Hepatocyte (in vitro differentiated cells): ENCODE measurements at regions not wholly inside any gene's neighbourhood (a gene's known extent, or its start where the extent isn't known, plus 50 kb on each side); places are given as distances from the start of the nearest gene placed in this dataset.

Experiments used
- DNase-seq: peaks from one replicate; pipeline ENCODE4 v3.0.0-alpha.2; 2016; ENCODE audit warnings: low spot score
- H2AFZ ChIP-seq: fragments of 200-600 bp; sonication (generic); 2 replicates; pipeline ENCODE4 v1.6.0; 2016; ENCODE audit warnings: antibody characterized with exemption, mild to moderate bottlenecking
- H3K27ac ChIP-seq: fragments of 200-600 bp; sonication (generic); 2 replicates; pipeline ENCODE4 v1.5.1; 2016; ENCODE audit warnings: mild to moderate bottlenecking
- H3K27me3 ChIP-seq: fragments of 200-600 bp; sonication (generic); 2 replicates; pipeline ENCODE4 v1.6.1; 2016
- H3K36me3 ChIP-seq: fragments of 200-600 bp; sonication (generic); replicated peaks from 2 replicates; pipeline ENCODE4 v1.5.1; 2016; ENCODE audit warnings: low read depth; ENCODE audit not compliant: insufficient read depth
- H3K4me1 ChIP-seq: fragments of 200-600 bp; sonication (generic); 2 replicates; pipeline ENCODE4 v1.5.1; 2016; ENCODE audit warnings: mild to moderate bottlenecking, moderate library complexity; ENCODE audit not compliant: insufficient read depth
- H3K4me2 ChIP-seq: fragments of 200-600 bp; sonication (generic); 2 replicates; pipeline ENCODE4 v1.6.0; 2016
- H3K4me3 ChIP-seq: fragments of 200-600 bp; sonication (generic); 2 replicates; pipeline ENCODE4 v1.5.1; 2016; ENCODE audit warnings: mild to moderate bottlenecking
- H3K79me2 ChIP-seq: fragments of 200-600 bp; sonication (generic); 2 replicates; pipeline ENCODE4 v1.6.0; 2017; ENCODE audit warnings: mild to moderate bottlenecking
- H3K9me2 ChIP-seq: fragments of 200-600 bp; sonication (generic); replicated peaks from 2 replicates; pipeline ENCODE4 v1.6.0; 2017; ENCODE audit warnings: mild to moderate bottlenecking; ENCODE audit not compliant: insufficient read depth
- H3K9me3 ChIP-seq: fragments of 200-600 bp; sonication (generic); 2 replicates; pipeline ENCODE4 v1.5.1; 2016; ENCODE audit warnings: low read depth, mild to moderate bottlenecking
- H4K20me1 ChIP-seq: fragments of 200-600 bp; sonication (generic); 2 replicates; pipeline ENCODE4 v1.6.0; 2016; ENCODE audit warnings: mild to moderate bottlenecking; ENCODE audit not compliant: insufficient read depth, poor library complexity, severe bottlenecking
- CTCF ChIP-seq: fragments of 200-600 bp; sonication (generic); IDR thresholded peaks from 2 replicates; pipeline ENCODE4 v1.5.1; 2016; ENCODE audit warnings: antibody characterized with exemption, mild to moderate bottlenecking; ENCODE audit not compliant: poor library complexity
- EZH2 ChIP-seq: fragments of 200-600 bp; sonication (generic); IDR thresholded peaks from 2 replicates; pipeline ENCODE4 v1.6.1; 2016; ENCODE audit warnings: antibody characterized with exemption, mild to moderate bottlenecking, borderline replicate concordance
- EZH2phosphoT487 ChIP-seq: fragments of 200-600 bp; sonication (generic); IDR thresholded peaks from one replicate; pipeline ENCODE4 v1.6.1; 2018; ENCODE audit warnings: antibody characterized with exemption, mild to moderate bottlenecking, low read depth, moderate library complexity; ENCODE audit not compliant: unreplicated experiment, severe bottlenecking
- WGBS: methylation state at CpG from one replicate; pipeline ENCODE4 v1.1.6; 2016; ENCODE audit warnings: low lambda C conversion rate; ENCODE audit errors: missing lambda C conversion rate; 5-methylcytosine and 5-hydroxymethylcytosine counted together

GRCh38 chr11:44426958-44427357, 117.0 kb upstream of the ALX4 start:
- 95% methylated on average over 11 of the region's 11 CpGs for WGBS
- Histone ChIP-seq H3K36me3 (no peaks in the 10 kb centered on the region), H3K27ac (no peak overlapping the region), H3K9me3 (no peaks in the 10 kb centered on the region), H2AFZ (no peak overlapping the region), H3K4me2 (no peak overlapping the region), H3K79me2 (no peaks in the 10 kb centered on the region), H4K20me1 (no peaks in the 10 kb centered on the region), H3K27me3 (peaks cover 8% of the 10 kb centered on the region), H3K4me3 (no peak overlapping the region), H3K4me1 (no peaks in the 10 kb centered on the region), H3K9me2 (no peaks in the 10 kb centered on the region)
- no peak for DNase-seq
- TF ChIP-seq EZH2 (no peak), CTCF (no peak), EZH2phosphoT487 (no peak)

- no peak overlapping the region for H3K4me3 ChIP-seq
- H3K79me2 ChIP-seq = no peaks in the 10 kb centered on the region
- 62% methylated on average over 8 of the region's 8 CpGs for WGBS
- H3K4me1 ChIP-seq = no peaks in the 10 kb centered on the region
- no peaks in the 10 kb centered on the region for H3K9me3 ChIP-seq
- no peak overlapping the region for H2AFZ ChIP-seq
- peaks cover 10% of the 10 kb centered on the region for H3K27me3 ChIP-seq
- H4K20me1 ChIP-seq = no peaks in the 10 kb centered on the region
- H3K36me3 ChIP-seq = no peaks in the 10 kb centered on the region
- H3K9me2 ChIP-seq = no peaks in the 10 kb centered on the region
- no peak overlapping the region for H3K27ac ChIP-seq
- DNase-seq = no peak
- TF ChIP-seq EZH2 (no peak), CTCF (no peak), EZH2phosphoT487 (no peak)
- H3K4me2 ChIP-seq = no peak overlapping the region
Observed at GRCh38 chr11:44427432-44427831, 117.5 kb upstream of the ALX4 start.

GRCh38 chr11:44430140-44430539, 120.2 kb upstream of the ALX4 start:
- Histone ChIP-seq H3K4me2 (no peak overlapping the region), H4K20me1 (no peaks in the 10 kb centered on the region), H3K36me3 (no peaks in the 10 kb centered on the region), H3K27ac (no peak overlapping the region), H3K27me3 (peaks cover 15% of the 10 kb centered on the region), H2AFZ (no peak overlapping the region), H3K9me2 (no peaks in the 10 kb centered on the region), H3K4me1 (no peaks in the 10 kb centered on the region), H3K79me2 (no peaks in the 10 kb centered on the region), H3K4me3 (no peak overlapping the region), H3K9me3 (no peaks in the 10 kb centered on the region)
- DNase-seq = no peak
- TF ChIP-seq EZH2 = no peak
- TF ChIP-seq EZH2phosphoT487 = no peak
- TF ChIP-seq CTCF = no peak
- WGBS = 43% methylated on average over 3 of the region's 3 CpGs

- Histone ChIP-seq H3K9me2 (no peaks in the 10 kb centered on the region), H3K4me1 (no peaks in the 10 kb centered on the region), H3K79me2 (no peaks in the 10 kb centered on the region), H4K20me1 (no peaks in the 10 kb centered on the region), H2AFZ (no peak overlapping the region), H3K4me3 (no peak overlapping the region), H3K27me3 (peaks cover 15% of the 10 kb centered on the region), H3K36me3 (no peaks in the 10 kb centered on the region), H3K4me2 (no peak overlapping the region), H3K27ac (no peak overlapping the region), H3K9me3 (no peaks in the 10 kb centered on the region)
- WGBS = 71% methylated on average over 2 of the region's 2 CpGs
- TF ChIP-seq EZH2 = no peak
- no peak for TF ChIP-seq EZH2phosphoT487
- TF ChIP-seq CTCF = no peak
- no peak for DNase-seq
Observed at GRCh38 chr11:44434191-44434590, 124.3 kb upstream of the ALX4 start.
